ENCODE measurements at regions not wholly inside any gene's neighbourhood (a gene's known extent, or its start where the extent isn't known, plus 50 kb on each side); places are given as distances from the start of the nearest gene placed in this dataset.
"Not testable (repeated sequence)": the region's sequence is repeated elsewhere in the genome, so short reads cannot be mapped to it uniquely, and the experiment has no call there.

DNA sequence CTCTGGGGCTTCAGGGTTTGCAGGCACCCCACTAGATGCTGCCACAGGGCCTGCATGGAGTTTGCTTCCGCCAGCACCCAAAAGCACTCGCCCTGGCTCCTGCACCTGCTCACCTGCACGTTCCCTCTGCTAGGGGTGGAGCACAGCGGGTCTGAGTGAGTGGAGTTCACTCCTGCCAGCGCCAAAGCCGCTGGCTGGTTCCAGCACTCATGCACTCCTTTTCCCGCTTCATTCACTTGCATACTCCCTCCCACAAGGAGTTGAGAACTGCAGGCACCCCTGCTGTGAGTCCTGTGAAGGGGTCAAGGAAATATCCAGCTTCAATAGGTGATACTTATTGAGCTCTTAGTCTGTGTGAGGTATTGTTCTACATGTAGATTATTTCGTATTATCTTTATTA lies 537.5 kb downstream of the NR2F2 start:
- TF ChIP-seq, protein P1, sequence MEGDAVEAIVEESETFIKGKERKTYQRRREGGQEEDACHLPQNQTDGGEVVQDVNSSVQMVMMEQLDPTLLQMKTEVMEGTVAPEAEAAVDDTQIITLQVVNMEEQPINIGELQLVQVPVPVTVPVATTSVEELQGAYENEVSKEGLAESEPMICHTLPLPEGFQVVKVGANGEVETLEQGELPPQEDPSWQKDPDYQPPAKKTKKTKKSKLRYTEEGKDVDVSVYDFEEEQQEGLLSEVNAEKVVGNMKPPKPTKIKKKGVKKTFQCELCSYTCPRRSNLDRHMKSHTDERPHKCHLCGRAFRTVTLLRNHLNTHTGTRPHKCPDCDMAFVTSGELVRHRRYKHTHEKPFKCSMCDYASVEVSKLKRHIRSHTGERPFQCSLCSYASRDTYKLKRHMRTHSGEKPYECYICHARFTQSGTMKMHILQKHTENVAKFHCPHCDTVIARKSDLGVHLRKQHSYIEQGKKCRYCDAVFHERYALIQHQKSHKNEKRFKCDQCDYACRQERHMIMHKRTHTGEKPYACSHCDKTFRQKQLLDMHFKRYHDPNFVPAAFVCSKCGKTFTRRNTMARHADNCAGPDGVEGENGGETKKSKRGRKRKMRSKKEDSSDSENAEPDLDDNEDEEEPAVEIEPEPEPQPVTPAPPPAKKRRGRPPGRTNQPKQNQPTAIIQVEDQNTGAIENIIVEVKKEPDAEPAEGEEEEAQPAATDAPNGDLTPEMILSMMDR (IDR thresholded peaks at IDR 0.05; ENCODE audit: control extremely low read depth, extremely low read depth, low read depth, missing control alignments): no peak
- ChIA-PET CTCF (interaction anchor here (1.6 to 1.7 kb wide), 2 partner anchors 11 to 27 kb away, joined by 4 to 6 read pairs; no protein-coding TSS in a partner anchor), POLR2A (no interaction called here)
- no peak for DNase-seq (ENCODE audit: extremely low spot score)

DNA sequence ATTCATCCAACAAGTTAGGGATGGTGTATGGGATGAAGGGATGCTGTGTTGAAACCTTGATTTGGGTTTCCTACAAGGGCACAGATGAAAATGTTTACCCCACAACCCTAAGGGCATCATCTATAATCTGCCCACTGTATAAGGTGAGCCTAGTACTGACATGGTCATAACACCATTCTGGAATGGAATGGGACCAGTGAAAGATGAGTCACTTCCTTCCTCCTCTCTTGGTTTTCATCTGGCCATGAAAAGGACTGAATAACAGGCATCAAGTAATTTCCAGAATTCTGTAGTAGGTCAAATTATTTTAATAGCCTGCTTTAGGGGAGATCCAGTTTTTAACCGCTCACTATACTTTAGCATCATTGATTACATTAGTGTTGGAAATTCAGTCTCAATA lies 538.6 kb downstream of the NR2F2 start:
- CTCF ChIA-PET: interaction anchor here (1.7 kb wide), 1 partner anchor 28 kb away, joined by 4 read pairs; no protein-coding TSS in a partner anchor
- TF ChIP-seq, protein P1 (IDR thresholded peaks at IDR 0.05; ENCODE audit: control extremely low read depth, extremely low read depth, low read depth, missing control alignments): no peak
- POLR2A ChIA-PET: no interaction called here
- no peak for DNase-seq (ENCODE audit: extremely low spot score)

DNA sequence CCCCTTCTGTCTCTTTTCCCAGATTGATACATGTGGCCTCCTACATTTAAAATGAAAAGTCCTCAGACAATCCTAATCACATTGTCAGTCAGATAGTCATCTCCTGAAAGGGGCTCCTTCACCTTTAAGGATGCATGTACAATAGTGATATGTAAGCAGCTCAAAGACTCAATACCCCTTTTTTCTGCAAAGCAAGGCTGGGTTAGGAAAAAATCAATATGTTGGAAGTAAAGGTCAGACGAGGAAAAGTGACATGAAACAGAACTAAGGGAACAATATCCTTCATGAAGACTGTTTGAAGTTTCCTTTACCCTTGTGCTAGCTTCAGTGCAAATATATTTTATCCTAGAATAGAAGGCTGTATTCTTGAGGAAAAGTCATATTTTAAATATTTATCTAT lies 539.3 kb downstream of the NR2F2 start:
- POLR2A ChIA-PET: no interaction called here
- CTCF ChIA-PET: interaction anchor here (1.7 kb wide), 1 partner anchor 29 kb away, joined by 4 read pairs; no protein-coding TSS in a partner anchor
- no peak for DNase-seq (ENCODE audit: extremely low spot score)
- TF ChIP-seq, protein P1 (IDR thresholded peaks at IDR 0.05; ENCODE audit: control extremely low read depth, extremely low read depth, low read depth, missing control alignments): no peak

DNA sequence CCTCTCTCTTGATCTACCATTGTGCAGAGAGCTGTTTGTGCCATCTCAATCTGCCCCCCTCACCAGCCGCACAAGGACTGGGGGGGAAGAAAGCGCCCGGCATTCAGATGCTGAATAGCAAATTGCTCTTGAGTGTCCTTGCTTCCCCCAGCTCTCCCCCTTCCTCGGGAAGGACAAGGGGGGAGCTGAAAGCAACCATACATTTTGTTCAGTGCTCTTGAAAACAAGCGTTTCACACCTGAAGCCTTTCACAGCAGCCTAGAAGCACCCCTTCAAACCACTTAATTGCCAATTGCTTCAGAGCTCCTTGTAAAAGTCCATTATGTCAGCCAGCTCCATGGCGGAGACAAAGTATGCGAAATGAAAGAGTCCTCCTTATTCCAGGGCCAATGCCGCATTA lies 540.1 kb downstream of the NR2F2 start:
- CTCF ChIA-PET: no interaction called here
- no peak for DNase-seq (ENCODE audit: extremely low spot score)
- TF ChIP-seq, protein P1 (IDR thresholded peaks at IDR 0.05; ENCODE audit: control extremely low read depth, extremely low read depth, low read depth, missing control alignments): no peak
- POLR2A ChIA-PET: no interaction called here

DNA sequence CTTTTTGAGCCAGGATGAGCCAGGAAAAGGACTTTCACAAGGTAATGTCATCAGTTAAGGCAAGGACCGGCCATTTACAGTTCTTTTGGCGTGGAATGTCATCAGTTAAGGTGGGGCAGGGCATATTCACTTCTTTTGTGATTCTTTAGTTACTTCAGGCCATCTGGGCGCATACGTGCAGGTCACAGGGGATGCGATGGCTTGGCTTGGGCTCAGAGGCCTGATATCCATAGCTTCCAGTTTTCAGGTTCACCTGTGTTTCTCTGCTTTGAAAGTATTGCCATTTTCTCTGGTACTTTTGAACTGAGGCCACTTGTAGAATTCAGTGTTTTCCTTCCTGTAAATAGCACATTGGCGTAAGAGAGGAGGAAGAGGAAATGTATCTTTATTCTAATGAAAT lies 546.9 kb downstream of the NR2F2 start:
- DNase-seq (ENCODE audit: extremely low spot score); CTCF ChIA-PET; POLR2A ChIA-PET: not testable (repeated sequence)

DNA sequence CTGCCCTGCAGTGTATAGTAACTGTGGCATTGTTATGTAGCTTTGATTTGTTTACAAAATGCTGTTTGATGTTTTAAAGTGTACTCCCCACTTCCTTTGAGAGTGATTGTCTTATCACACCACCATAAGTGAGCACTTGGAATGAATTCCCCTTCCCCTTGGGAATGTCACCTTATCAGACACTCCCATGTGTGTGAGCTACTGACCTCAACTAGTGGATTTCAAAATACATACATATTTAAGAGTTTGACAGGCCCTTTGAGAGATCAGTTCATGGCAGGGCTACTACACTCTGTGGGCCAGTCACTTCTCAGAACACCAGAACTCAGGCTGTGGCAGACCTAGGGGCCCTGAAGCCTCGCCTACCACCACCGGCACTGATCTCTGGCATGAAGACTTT lies 547.6 kb downstream of the NR2F2 start:
- TF ChIP-seq, protein P1 (IDR thresholded peaks at IDR 0.05; ENCODE audit: control extremely low read depth, extremely low read depth, low read depth, missing control alignments): no peak
- ChIA-PET CTCF (no interaction called here), POLR2A (no interaction called here)
- no peak for DNase-seq (ENCODE audit: extremely low spot score)

DNA sequence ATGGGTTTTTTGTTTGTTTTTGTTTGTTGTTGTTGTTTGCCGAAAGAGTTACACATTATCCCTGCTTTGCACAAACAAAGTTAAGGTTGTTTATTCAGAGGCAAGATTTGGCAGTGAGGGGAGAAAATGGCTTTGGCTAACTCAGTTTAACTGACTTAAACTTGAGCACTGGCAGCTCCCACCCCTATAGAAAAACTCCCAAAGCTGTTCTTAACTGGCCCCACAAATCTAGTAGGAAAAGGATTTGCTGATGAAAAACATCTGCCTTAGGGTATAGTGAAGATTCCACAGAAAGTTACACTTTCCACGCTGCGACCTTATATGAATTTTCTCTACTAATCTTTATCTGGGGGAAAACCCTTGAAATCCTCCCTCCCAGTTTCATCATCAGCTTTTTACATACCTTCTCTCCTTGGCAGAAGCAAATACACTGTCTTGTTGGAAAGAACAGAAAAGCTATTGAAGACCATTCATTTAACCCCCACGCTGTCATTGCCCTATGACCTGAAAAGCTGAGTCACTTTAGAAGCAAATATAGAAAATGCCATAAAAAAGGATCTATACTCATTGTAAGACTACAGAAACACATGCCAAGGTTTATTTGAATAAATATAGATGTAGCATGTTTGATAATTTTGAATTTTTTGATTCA lies 551.7 kb downstream of the NR2F2 start:
- ChIA-PET CTCF (no interaction called here), POLR2A (no interaction called here)
- no peak for DNase-seq (ENCODE audit: extremely low spot score)
- TF ChIP-seq, protein P1 (IDR thresholded peaks at IDR 0.05; ENCODE audit: control extremely low read depth, extremely low read depth, low read depth, missing control alignments): no peak

Measured in GM10248 (cell line).